GM10248 (cell line): ENCODE measurements at regions not wholly inside any gene's neighbourhood (a gene's known extent, or its start where the extent isn't known, plus 50 kb on each side); places are given as distances from the start of the nearest gene placed in this dataset.
"Not testable (repeated sequence)": the region's sequence is repeated elsewhere in the genome, so short reads cannot be mapped to it uniquely, and the experiment has no call there.

Source experiments
- CTCF ChIA-PET: fragments of 300-600 bp; sonication (Branson Sonifier 250); formaldehyde crosslinking; extraction: SDS; loops from one replicate; lab custom pipeline; 2021; ENCODE audit warnings: antibody characterized with exemption; lab: Yijun Ruan, JAX
- POLR2A ChIA-PET: fragments of 350-650 bp; sonication (Branson Sonifier 250); formaldehyde crosslinking; extraction: SDS; loops from one replicate; lab custom pipeline; 2020; ENCODE audit warnings: antibody characterized with exemption; lab: Yijun Ruan, JAX
- DNase-seq: peaks from one replicate; pipeline ENCODE4 v3.0.0; 2012; ENCODE audit errors: extremely low spot score
- TF ChIP-seq, protein P1 (sequence below): IDR thresholded peaks from 2 replicates; pipeline ENCODE4 v1.5.1; 2012; ENCODE audit warnings: mild to moderate bottlenecking, low read depth; ENCODE audit errors: extremely low read depth, missing control alignments, control extremely low read depth

DNA sequence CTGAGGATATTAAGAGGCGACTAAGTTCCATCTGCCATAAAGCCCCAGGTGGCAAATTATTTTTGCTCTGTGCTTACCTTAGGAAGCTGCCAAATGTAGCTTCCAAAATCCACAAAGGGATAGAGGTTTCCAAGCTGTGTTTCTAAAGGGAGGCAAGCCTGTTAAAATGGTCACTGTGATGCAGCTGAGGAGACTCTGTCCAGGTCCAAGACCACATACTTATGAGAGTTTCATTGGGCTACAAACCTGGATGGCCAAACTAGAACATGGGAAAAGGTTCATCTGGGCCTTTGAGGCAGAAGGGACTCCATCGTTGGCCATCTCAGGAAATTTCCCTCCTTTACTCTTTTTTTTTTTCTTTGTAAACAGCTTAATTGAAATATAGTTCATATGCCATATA lies 306.9 kb upstream of the FGF13 start:
- CTCF ChIA-PET: interaction anchor here (0.9 kb wide), 1 partner anchor 15 kb away, joined by 3 read pairs; no protein-coding TSS in a partner anchor
- no peak for DNase-seq

GRCh38 chrX:139015627-139016026 lies 304.1 kb upstream of the FGF13 start:
- ChIA-PET CTCF (no interaction called here), POLR2A (no interaction called here)
- no peak for DNase-seq
- TF ChIP-seq, protein P1, sequence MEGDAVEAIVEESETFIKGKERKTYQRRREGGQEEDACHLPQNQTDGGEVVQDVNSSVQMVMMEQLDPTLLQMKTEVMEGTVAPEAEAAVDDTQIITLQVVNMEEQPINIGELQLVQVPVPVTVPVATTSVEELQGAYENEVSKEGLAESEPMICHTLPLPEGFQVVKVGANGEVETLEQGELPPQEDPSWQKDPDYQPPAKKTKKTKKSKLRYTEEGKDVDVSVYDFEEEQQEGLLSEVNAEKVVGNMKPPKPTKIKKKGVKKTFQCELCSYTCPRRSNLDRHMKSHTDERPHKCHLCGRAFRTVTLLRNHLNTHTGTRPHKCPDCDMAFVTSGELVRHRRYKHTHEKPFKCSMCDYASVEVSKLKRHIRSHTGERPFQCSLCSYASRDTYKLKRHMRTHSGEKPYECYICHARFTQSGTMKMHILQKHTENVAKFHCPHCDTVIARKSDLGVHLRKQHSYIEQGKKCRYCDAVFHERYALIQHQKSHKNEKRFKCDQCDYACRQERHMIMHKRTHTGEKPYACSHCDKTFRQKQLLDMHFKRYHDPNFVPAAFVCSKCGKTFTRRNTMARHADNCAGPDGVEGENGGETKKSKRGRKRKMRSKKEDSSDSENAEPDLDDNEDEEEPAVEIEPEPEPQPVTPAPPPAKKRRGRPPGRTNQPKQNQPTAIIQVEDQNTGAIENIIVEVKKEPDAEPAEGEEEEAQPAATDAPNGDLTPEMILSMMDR: no peak

More for the DNA sequence above, 306.9 kb upstream of the FGF13 start:
- POLR2A ChIA-PET: no interaction called here
- TF ChIP-seq, protein P1: no peak

DNA sequence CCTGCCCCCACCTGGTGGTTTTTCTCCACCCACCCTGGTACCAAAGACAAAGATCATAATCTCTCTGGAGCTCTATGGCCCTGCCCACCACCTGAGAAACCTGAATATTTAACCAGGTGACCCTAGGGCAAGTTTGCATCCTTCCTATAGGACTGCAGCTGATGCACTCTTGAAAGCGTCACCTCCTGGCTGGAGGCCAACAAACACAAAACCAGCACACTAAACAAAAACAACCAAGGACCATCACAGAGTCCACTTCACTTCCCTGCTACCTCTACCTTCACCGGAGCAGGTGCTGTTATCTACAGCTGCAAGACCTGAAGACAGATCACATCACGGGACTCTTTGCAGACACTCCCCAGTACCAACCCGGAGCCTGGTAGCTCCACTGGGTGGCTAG lies 296.7 kb upstream of the FGF13 start:
- DNase-seq: no peak
- TF ChIP-seq, protein P1: no peak
- ChIA-PET CTCF (no interaction called here), POLR2A (no interaction called here)

DNA sequence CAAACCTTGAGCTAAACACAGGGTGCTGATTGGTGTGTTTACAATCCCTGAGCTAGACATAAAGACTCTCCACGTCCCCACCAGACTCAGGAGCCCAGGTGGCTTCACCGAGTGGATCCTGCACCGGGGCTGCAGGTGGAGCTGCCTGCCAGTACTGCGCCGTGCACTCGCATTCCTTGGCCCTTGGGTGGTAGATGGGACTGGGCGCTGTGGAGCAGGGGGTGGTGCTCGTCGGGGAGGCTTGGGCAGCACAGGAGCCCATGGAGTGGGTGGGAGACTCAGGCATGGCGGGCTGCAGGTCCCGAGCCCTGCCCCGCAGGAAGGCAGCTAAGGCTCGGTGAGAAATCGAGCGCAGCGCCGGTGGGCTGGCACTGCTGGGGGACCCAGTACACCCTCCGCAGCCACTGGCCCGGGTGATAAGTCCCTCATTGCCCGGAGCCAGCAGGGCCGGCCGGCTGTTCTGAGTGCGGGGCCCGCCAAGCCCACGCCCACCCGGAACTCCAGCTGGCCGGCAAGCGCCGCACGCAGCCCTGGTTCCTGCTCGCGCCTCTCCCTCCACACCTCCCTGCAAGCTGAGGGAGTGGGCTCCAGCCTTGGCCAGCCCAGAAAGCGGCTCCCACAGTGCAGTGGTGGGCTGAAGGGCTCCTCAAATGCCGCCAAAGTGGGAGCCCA lies 292.5 kb upstream of the FGF13 start:
- DNase-seq, CTCF ChIA-PET, POLR2A ChIA-PET: not testable (repeated sequence)

GRCh38 chrX:139002319-139002718 lies 290.8 kb upstream of the FGF13 start:
- POLR2A ChIA-PET: no interaction called here
- CTCF ChIA-PET: no interaction called here
- TF ChIP-seq, protein P1: no peak
- no peak for DNase-seq

GRCh38 chrX:138996268-138996667 lies 284.8 kb upstream of the FGF13 start:
- ChIA-PET CTCF (no interaction called here), POLR2A (no interaction called here)
- TF ChIP-seq, protein P1: no peak
- DNase-seq: no peak

- TF ChIP-seq, protein P1: no peak
- ChIA-PET POLR2A (no interaction called here), CTCF (no interaction called here)
- no peak for DNase-seq
These were observed 283.9 kb upstream of the FGF13 start for GRCh38 chrX:138995458-138995857.

DNA sequence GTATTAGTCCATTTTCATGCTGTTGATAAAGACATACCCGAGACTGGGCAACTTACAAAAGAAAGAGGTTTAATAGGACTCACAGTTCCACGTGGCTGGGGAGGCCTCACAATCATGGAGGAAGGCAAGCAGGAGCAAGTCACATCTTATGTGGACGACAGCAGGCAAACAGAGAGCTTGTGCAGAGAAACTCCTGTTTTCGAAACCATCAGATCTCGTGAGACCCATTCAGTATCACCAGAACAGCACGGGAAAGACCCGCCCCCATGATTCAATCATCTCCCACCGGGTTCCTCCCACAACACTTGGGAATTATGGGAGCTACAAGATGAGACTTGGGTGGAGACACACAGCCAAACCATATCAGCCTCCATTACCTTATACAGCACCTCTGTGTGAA lies 278.9 kb upstream of the FGF13 start:
- POLR2A ChIA-PET, CTCF ChIA-PET, DNase-seq: not testable (repeated sequence)
